NCI-H146 treated with DMSO at 0.1 percent for 48 hours (cell line): ENCODE measurements at regions not wholly inside any gene's neighbourhood (a gene's known extent, or its start where the extent isn't known, plus 50 kb on each side); places are given as distances from the start of the nearest gene placed in this dataset.
"Not testable (repeated sequence)": the region's sequence is repeated elsewhere in the genome, so short reads cannot be mapped to it uniquely, and the experiment has no call there.

Experiments
- DNase-seq: peaks from one replicate; lab custom pipeline; 2025; ENCODE audit not compliant: unreplicated experiment; lab: John Stamatoyannopoulos, UW

DNA sequence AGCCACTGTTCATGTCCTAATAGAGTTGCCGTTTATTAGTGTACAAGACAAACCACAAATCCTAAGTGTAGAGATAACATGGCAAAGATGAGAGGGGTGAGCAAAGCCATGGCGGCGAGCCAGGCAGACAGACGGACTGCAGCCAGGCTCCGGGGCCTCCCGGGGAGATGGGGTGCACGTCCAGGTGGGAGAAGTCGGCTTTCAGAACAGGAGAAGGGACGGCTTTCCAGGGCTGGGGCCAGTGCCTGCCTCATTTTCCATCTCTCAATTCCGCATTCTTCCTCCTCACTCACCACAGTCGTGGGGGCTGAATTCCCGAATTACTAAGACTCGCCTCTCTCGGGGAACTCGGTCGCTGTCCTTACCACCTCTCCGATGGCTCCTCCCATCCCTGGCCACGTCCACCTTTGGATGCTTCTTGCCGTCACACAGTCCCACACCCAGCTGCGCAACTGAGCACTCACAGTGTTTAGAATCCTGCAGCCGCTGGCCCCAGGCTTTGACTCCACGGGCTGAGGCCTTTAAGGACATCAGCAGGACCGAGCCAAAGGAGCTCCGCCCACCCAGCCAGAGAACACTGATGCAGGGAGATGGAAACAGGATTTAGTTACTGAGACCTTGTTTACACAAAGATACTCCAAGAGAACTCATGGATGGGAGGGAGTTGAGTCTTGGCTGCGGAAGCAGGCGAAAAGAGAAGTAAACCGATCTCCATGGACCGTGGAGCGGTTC is 59.7 kb downstream of the RNF112 start:
- peak; percentile 83 for DNase-seq

DNA sequence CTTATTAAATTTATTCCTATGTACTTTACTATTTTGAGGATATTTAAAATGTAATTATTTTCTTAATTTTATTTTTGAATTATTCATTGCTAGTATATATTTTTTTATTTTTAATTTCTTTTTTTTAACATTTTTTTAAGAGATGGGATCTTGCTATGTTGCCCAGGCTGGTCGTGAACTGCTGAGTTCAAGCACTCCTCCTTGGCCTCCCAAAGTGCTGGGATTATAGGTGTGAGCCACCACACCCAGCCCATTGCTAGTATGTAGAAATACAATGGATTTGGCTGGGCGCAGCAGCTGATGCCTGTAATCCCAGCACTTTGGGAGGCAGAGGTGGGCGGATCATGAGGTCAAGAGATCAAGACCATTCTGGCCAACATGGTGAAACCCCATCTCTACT is 59.2 kb upstream of the SLC47A1 start:
- not testable (repeated sequence) for DNase-seq

DNA sequence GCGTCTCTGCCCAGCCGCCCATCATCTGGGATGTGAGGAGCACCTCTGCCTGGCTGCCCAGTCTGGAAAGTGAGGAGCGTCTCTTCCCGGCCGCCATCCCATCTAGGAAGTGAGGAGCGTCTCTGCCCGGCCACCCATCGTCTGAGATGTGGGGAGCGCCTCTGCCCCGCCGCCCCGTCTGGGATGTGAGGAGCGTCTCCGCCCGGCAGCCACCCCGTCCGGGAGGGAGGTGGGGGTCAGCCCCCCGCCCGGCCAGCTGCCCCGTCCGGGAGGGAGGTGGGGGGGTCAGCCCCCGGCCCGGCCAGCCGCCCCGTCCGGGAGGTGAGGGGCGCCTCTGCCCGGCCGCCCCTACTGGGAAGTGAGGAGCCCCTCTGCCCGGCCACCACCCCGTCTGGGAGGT is 57.9 kb upstream of the SLC47A1 start:
- DNase-seq, result not testable (repeated sequence)

DNA sequence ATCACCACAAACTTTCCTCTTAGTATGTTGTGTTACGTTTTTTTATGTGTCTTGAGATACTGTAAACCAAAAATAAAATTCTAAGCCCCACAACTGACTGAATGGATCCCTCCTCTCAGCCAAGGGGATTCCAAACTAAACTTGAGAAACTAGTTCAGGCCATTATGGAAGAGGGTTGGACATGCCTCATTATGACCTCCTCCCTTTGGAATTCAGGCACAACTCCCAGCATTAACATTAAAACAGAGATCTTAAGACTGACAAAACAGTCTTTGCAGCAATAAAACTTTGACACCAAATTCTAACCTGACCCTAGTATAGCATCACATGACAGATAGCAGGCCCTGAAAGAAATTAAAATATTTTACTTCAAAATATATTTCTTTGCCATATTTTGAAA is 51.1 kb upstream of the SLC47A1 start:
- no peak for DNase-seq
